ENCODE measurements at regions not wholly inside any gene's neighbourhood (a gene's known extent, or its start where the extent isn't known, plus 50 kb on each side); places are given as distances from the start of the nearest gene placed in this dataset.

DNA sequence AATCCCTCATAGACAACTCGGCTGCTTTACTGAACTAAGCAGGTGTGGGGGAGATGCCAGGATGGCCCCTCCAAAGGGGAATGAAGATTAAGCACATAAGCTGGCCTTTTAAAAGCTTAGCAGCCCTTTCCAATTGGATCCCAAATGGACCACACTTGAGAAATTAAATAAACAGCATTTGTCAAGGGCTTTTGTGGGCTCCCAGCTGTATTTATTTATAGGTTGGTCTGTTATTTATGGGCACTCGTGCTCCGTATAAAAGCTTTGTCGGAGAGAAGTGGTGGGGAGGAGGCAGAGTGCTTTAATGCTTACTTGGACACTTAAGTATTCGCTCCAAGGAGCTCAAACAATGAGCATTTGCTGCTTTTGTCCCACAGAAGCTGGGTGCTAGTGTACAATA lies 580.2 kb downstream of the MED13L start:
- TF ChIP-seq, protein P1, sequence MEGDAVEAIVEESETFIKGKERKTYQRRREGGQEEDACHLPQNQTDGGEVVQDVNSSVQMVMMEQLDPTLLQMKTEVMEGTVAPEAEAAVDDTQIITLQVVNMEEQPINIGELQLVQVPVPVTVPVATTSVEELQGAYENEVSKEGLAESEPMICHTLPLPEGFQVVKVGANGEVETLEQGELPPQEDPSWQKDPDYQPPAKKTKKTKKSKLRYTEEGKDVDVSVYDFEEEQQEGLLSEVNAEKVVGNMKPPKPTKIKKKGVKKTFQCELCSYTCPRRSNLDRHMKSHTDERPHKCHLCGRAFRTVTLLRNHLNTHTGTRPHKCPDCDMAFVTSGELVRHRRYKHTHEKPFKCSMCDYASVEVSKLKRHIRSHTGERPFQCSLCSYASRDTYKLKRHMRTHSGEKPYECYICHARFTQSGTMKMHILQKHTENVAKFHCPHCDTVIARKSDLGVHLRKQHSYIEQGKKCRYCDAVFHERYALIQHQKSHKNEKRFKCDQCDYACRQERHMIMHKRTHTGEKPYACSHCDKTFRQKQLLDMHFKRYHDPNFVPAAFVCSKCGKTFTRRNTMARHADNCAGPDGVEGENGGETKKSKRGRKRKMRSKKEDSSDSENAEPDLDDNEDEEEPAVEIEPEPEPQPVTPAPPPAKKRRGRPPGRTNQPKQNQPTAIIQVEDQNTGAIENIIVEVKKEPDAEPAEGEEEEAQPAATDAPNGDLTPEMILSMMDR (IDR thresholded peaks at IDR 0.05): no peak
- TF ChIP-seq POLR2A (IDR thresholded peaks at IDR 0.05): no peak

Data from Peyer's patch (tissue), 4 donors.